H9 (cell line): ENCODE measurements at regions not wholly inside any gene's neighbourhood (a gene's known extent, or its start where the extent isn't known, plus 50 kb on each side); places are given as distances from the start of the nearest gene placed in this dataset.

Experiments
- DNase-seq: peaks from one replicate; pipeline ENCODE4 v3.0.0-alpha.2; 2017
- H2AFZ ChIP-seq: one replicate; pipeline ENCODE4 v1.6.1; 2013; ENCODE audit warnings: mild to moderate bottlenecking, low read length, control low read depth, moderate library complexity
- H2AK5ac ChIP-seq: 2 replicates; pipeline ENCODE4 v1.6.1; 2013; ENCODE audit warnings: low read length, control low read depth, mixed read lengths; ENCODE audit not compliant: insufficient read length
- H2BK120ac ChIP-seq: one replicate; pipeline ENCODE4 v1.6.1; 2013; ENCODE audit warnings: low read depth, mild to moderate bottlenecking, low read length, control low read depth, inconsistent platforms; ENCODE audit not compliant: poor library complexity, severe bottlenecking
- H2BK12ac ChIP-seq: 2 replicates; pipeline ENCODE4 v1.6.1; 2013; ENCODE audit warnings: low read length, control low read depth, mixed read lengths, low read depth; ENCODE audit not compliant: insufficient read length
- H2BK15ac ChIP-seq: 2 replicates; pipeline ENCODE4 v1.6.1; 2013; ENCODE audit warnings: low read depth, low read length, control low read depth
- H2BK20ac ChIP-seq: one replicate; pipeline ENCODE4 v1.6.1; 2013; ENCODE audit warnings: low read depth, mild to moderate bottlenecking, low read length, control low read depth, inconsistent platforms; ENCODE audit not compliant: poor library complexity, severe bottlenecking
- H2BK5ac ChIP-seq: 2 replicates; pipeline ENCODE4 v1.6.1; 2013; ENCODE audit warnings: low read length, control low read depth, mixed read lengths; ENCODE audit not compliant: insufficient read length
- H3K14ac ChIP-seq: 2 replicates; pipeline ENCODE4 v1.6.1; 2013; ENCODE audit warnings: low read length, control low read depth; ENCODE audit not compliant: insufficient read depth
- H3K18ac ChIP-seq: 2 replicates; pipeline ENCODE4 v1.6.1; 2013; ENCODE audit warnings: low read depth, mild to moderate bottlenecking, mixed read lengths, low read length, control low read depth; ENCODE audit not compliant: insufficient read length
- H3K23ac ChIP-seq: 2 replicates; pipeline ENCODE4 v1.6.1; 2013; ENCODE audit warnings: low read length, control low read depth, mixed read lengths, low read depth; ENCODE audit not compliant: insufficient read length
- H3K23me2 ChIP-seq: 2 replicates; pipeline ENCODE4 v1.6.1; 2013; ENCODE audit warnings: low read depth, mild to moderate bottlenecking, mixed read lengths, low read length, control low read depth; ENCODE audit not compliant: insufficient read length, poor library complexity, severe bottlenecking
- H3K27ac ChIP-seq: 2 replicates; pipeline ENCODE4 v1.5.1; 2013; ENCODE audit warnings: low read length, control low read depth, mixed read lengths, low read depth; ENCODE audit not compliant: insufficient read length
- H3K27me3 ChIP-seq: 2 replicates; pipeline ENCODE4 v1.6.1; 2013; ENCODE audit warnings: low read length, control low read depth, inconsistent platforms; ENCODE audit not compliant: insufficient read depth
- H3K4ac ChIP-seq: 2 replicates; pipeline ENCODE4 v1.6.1; 2013; ENCODE audit warnings: low read depth, mild to moderate bottlenecking, control low read depth, inconsistent platforms, low read length, moderate library complexity
- H3K4me1 ChIP-seq: 2 replicates; pipeline ENCODE4 v1.6.1; 2013; ENCODE audit warnings: low read length, control low read depth, inconsistent platforms; ENCODE audit not compliant: insufficient read depth
- H3K4me2 ChIP-seq: 2 replicates; pipeline ENCODE4 v1.6.1; 2013; ENCODE audit warnings: low read length, control low read depth, mixed read lengths; ENCODE audit not compliant: insufficient read length, insufficient read depth
- H3K56ac ChIP-seq: 2 replicates; pipeline ENCODE4 v1.6.1; 2013; ENCODE audit warnings: low read depth, mild to moderate bottlenecking, mixed read lengths, low read length, control low read depth; ENCODE audit not compliant: insufficient read length
- H3K79me1 ChIP-seq: 2 replicates; pipeline ENCODE4 v1.6.1; 2013; ENCODE audit warnings: low read depth, mild to moderate bottlenecking, moderate library complexity, low read length, control low read depth, inconsistent platforms; ENCODE audit not compliant: insufficient read depth, poor library complexity, severe bottlenecking
- H3K79me2 ChIP-seq: 2 replicates; pipeline ENCODE4 v1.6.1; 2013; ENCODE audit warnings: low read length, control low read depth, inconsistent platforms; ENCODE audit not compliant: insufficient read depth
- H3K9ac ChIP-seq: 2 replicates; pipeline ENCODE4 v1.6.1; 2013; ENCODE audit warnings: low read length, control low read depth, mixed read lengths; ENCODE audit not compliant: insufficient read length; ENCODE audit errors: extremely low read depth
- H3K9me3 ChIP-seq: one replicate; pipeline ENCODE4 v1.6.1; 2013; ENCODE audit warnings: low read depth, low read length, inconsistent platforms; ENCODE audit not compliant: control insufficient read depth
- H3T11ph ChIP-seq: one replicate; pipeline ENCODE4 v1.6.1; 2013; ENCODE audit warnings: mild to moderate bottlenecking, low read length, control low read depth, inconsistent platforms
- H4K20me1 ChIP-seq: one replicate; pipeline ENCODE4 v1.6.1; 2013; ENCODE audit not compliant: control insufficient read depth, insufficient read length, insufficient read depth
- H4K5ac ChIP-seq: 2 replicates; pipeline ENCODE4 v1.6.1; 2013; ENCODE audit warnings: low read depth, mild to moderate bottlenecking, mixed read lengths, low read length, control low read depth; ENCODE audit not compliant: insufficient read length
- H4K8ac ChIP-seq: replicated peaks from 2 replicates; pipeline ENCODE4 v1.6.1; 2013; ENCODE audit warnings: low read length, control low read depth, mixed read lengths, low read depth; ENCODE audit not compliant: insufficient read length
- H4K91ac ChIP-seq: 2 replicates; pipeline ENCODE4 v1.6.1; 2013; ENCODE audit warnings: low read depth, mild to moderate bottlenecking, moderate library complexity, mixed read lengths, low read length, control low read depth; ENCODE audit not compliant: insufficient read length
- H3K27ac Mint-ChIP-seq, 3 experiments: 2 replicates in 2 of 3; 3 replicates in 1 of 3; pipeline ENCODE4 v1.8.0; 2020 to 2021; ENCODE audit warnings: mixed read lengths in 3 of 3, mild to moderate bottlenecking in 1 of 3, moderate library complexity in 1 of 3
- H3K27me3 Mint-ChIP-seq: 2 replicates; pipeline ENCODE4 v1.8.0; 2021; ENCODE audit warnings: low read depth, mild to moderate bottlenecking, moderate library complexity, mixed read lengths
- H3K36me3 Mint-ChIP-seq, 3 experiments: 2 replicates in 2 of 3; 3 replicates in 1 of 3; pipeline ENCODE4 v1.8.0; 2020 to 2021; ENCODE audit warnings: low read depth in 3 of 3, mixed read lengths in 3 of 3; ENCODE audit not compliant: insufficient read depth in 1 of 3
- H3K4me1 Mint-ChIP-seq, 2 experiments: 2 replicates each; pipeline ENCODE4 v1.8.0; 2020; ENCODE audit warnings: mixed read lengths in 2 of 2
- H3K4me3 Mint-ChIP-seq, 2 experiments: 2 replicates in 1 of 2; 3 replicates in 1 of 2; pipeline ENCODE4 v1.8.0; 2020 to 2021; ENCODE audit warnings: mild to moderate bottlenecking in 2 of 2, mixed read lengths in 2 of 2, moderate library complexity in 1 of 2
- H3K9me3 Mint-ChIP-seq, 2 experiments: 2 replicates in 1 of 2; 3 replicates in 1 of 2; pipeline ENCODE4 v1.8.0; 2020; ENCODE audit warnings: mild to moderate bottlenecking in 2 of 2, mixed read lengths in 2 of 2, moderate library complexity in 1 of 2
- CTCF ChIP-seq: fragments of 200-600 bp; sonication (generic); conservative IDR thresholded peaks from 3 replicates; pipeline ENCODE4 v1.8.0; 2021; ENCODE audit warnings: antibody characterized with exemption, mild to moderate bottlenecking
- WGBS: extraction: QIAGEN DNeasy Blood & Tissue Kit; methylation state at CpG from one replicate; pipeline ENCODE4 v1.1.7; 2013; ENCODE audit warnings: missing lambda C conversion rate, low lambda C conversion rate, mixed read lengths; ENCODE audit not compliant: insufficient read length; ENCODE audit errors: extremely low coverage; 5-methylcytosine and 5-hydroxymethylcytosine counted together

- no peaks in the 10 kb centered on the region for H3K79me1 ChIP-seq
- H3K56ac ChIP-seq, result no peak overlapping the region
- H3K14ac ChIP-seq, result no peak overlapping the region
- H3K27ac Mint-ChIP-seq, result no peak overlapping the region
- H3K79me2 ChIP-seq, result no peaks in the 10 kb centered on the region
- H3K9me3 ChIP-seq, result no peaks in the 10 kb centered on the region
- H4K5ac ChIP-seq, result no peak overlapping the region
- H3K36me3 Mint-ChIP-seq, result no peaks in the 10 kb centered on the region; a peak in 4 of 7 replicates
- no peak overlapping the region for H3K18ac ChIP-seq
- no peak overlapping the region for H2BK12ac ChIP-seq
- H2BK20ac ChIP-seq, result no peak overlapping the region
- H4K20me1 ChIP-seq, result no peaks in the 10 kb centered on the region
- H3K23ac ChIP-seq, result no peak overlapping the region
- H3K4me1 Mint-ChIP-seq, result peaks cover 24 to 40% of the 10 kb centered on the region in 2 experiments
- no peaks in the 10 kb centered on the region; the same call in 1 of the 2 replicates for H3K4me1 ChIP-seq
- no peak for TF ChIP-seq CTCF
- no peak overlapping the region for H3K27ac ChIP-seq
- H2BK5ac ChIP-seq, result no peak overlapping the region
- H3K9me3 Mint-ChIP-seq, result peaks cover 8 to 10% of the 10 kb centered on the region in 2 experiments; a peak in 3 of 5 replicates
- WGBS, result no CpG with 5 or more reads among the region's 5 CpGs
- DNase-seq, result no peak
- no peak overlapping the region for H2AK5ac ChIP-seq
- H2AFZ ChIP-seq, result no peak overlapping the region
- no peak overlapping the region for H2BK15ac ChIP-seq
- H2BK120ac ChIP-seq, result no peak overlapping the region
- no peaks in the 10 kb centered on the region for H3K23me2 ChIP-seq
- no peak overlapping the region for H3K4ac ChIP-seq
- no peak overlapping the region for H3T11ph ChIP-seq
- H4K91ac ChIP-seq, result no peak overlapping the region
- H4K8ac ChIP-seq, result no peak overlapping the region
- H3K4me3 Mint-ChIP-seq, result no peak overlapping the region
- H3K4me2 ChIP-seq, result no peak overlapping the region
- no peaks in the 10 kb centered on the region for H3K27me3 ChIP-seq
- H3K27me3 Mint-ChIP-seq, result no peaks in the 10 kb centered on the region
- H3K9ac ChIP-seq, result no peak overlapping the region
Observed at GRCh38 chr3:6124875-6125274, 736.0 kb upstream of the GRM7 start.
